Epidermal melanocyte (primary cell): ENCODE measurements at regions not wholly inside any gene's neighbourhood (a gene's known extent, or its start where the extent isn't known, plus 50 kb on each side); places are given as distances from the start of the nearest gene placed in this dataset.

Experiments
- DNase-seq: peaks from one replicate; pipeline ENCODE4 v3.0.0; 2011; ENCODE audit warnings: low spot score; ENCODE audit not compliant: insufficient read length

DNA sequence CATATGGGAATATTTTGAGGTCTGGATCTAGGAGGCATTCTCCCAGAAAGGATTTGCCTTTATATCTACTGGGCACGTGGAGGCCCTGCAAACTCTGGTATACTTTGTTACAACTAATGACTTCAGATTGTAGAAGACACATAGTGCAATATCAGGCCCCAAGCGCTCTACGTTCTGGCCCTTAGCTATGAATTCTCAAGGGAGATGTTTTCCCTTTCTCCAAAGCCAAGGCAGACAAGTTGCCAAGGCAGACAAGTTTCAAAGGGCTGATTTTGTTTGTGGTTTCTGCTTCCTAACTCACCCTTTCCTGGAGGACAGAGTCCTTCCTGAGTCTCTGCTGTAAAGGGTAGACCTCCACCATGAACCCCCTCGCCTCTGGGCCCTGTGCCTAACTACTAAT lies 99.4 kb upstream of the CTTNBP2 start:
- DNase-seq: no peak

DNA sequence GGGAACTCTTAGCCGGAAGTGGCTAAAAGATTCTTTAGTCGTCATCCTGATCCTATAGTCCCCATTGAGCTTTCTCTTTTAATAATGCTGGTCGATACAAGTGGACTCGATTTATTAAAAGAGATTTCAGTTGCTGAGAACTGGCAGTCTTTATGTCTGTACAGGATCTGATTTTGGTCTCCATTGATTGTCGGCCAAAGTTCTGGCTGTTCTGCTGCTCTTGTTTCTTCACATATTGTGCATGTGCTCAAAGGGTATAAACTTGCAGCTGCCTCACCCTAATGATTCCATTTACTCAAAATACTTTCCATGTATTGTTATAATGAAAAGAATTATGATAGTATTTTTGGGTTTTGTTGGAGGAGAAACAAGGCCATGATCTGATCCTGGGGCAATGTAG lies 100.7 kb upstream of the CTTNBP2 start:
- DNase-seq: no peak

DNA sequence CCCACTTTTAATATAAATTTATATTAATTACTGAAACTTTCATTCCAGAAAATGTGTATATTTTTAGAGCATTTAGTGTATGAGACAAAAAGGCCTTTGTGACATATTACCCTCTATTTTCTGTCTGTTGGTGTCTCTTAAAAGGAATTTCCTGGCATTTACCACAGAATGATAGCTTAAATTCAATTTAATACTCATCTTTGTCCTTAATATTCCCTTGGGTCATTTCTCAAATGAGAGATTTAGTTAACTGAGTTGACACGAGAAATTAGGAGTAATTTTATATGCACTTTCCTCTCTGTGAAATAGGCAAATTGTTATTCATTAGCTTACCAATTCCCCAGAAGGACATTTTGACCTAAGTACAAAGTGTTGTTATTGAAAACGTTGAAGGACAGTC lies 101.7 kb upstream of the CTTNBP2 start:
- no peak for DNase-seq

DNA sequence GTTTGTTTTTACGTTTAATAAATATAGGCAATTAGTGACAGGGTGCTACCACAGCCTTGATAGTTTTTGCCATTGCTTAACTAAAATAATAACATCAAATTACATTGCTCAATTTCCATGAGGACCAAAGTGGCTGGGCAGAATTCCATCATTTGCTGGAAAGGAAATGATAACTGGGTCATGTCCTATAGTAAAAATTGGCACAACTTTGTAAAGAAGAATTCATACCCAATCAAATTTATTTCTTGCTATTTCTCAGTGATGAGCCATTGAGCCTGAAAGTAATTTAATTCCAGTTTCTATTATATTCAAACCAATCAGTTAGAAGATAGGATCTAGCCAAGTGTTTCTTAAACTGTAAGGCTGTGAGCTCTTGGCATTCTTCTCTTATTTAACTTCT lies 102.2 kb upstream of the CTTNBP2 start:
- no peak for DNase-seq

DNA sequence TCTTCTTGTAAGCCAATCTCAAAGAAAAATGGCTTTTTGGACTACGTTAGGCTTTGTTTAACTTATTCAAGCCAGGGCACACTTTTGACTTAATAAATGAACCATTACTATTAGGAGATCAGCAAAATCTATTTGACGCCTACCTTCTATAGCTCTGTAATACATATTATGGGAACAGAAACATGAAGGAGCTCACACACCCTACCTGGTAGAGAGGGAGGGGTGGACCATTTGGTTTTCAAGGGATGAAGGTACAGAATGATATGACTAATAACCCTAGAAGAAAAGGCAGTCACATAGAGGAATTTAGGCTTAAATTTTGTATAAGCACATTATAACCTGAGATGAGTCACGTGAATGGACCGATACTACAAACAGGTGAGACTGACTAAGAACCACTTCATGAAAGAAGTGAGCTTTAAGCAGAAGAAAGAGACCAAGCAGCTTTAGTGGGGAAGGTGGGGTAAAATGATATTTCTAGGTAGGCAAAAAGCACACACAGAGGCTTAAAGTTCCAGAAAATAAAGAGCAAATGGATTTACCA lies 106.8 kb upstream of the CTTNBP2 start:
- no peak for DNase-seq

DNA sequence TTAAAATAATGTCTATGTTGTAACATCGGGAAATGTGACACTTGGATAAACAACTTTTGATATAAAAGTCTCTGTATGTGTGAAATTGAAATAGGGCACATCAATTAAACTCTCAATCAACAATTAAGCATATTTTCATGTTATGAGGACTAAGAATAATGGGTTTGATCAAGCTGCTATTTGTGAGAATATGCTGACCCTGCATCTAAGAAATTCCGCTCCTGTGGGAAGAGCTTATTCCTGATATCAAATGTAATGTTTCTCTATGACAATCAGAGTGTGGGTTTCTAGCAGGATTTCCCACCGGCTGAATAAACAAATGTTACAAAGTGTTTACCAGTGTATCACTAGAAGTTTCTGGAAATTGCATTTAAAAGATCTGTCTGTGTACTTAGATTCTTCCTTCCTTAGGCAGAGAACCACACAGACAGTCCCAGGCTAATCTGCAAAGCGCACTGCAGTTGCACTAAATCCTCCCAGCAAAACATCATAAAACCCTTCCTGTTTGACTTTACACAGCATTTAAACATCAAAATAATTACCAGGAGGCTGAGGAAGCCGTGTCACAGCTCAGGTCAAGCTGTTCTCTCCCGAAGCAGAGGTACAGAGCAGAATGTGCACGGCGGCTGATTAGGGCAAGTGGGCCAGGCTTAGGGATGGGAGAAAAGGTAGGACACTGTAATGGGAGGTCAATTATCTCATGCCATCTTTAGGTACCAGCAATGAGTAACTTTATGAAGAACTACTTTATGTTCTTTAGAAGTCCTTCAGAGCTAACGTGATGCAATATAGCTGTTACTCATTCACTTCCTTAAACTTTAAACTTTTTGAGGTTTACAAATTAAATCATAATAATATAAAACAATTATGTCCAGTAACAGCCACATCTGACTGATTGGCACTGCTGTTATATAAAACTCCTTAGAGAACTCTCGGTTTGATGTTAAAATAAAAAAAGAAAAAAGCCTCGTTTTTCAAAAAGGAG lies 109.1 kb upstream of the CTTNBP2 start:
- DNase-seq: no peak

DNA sequence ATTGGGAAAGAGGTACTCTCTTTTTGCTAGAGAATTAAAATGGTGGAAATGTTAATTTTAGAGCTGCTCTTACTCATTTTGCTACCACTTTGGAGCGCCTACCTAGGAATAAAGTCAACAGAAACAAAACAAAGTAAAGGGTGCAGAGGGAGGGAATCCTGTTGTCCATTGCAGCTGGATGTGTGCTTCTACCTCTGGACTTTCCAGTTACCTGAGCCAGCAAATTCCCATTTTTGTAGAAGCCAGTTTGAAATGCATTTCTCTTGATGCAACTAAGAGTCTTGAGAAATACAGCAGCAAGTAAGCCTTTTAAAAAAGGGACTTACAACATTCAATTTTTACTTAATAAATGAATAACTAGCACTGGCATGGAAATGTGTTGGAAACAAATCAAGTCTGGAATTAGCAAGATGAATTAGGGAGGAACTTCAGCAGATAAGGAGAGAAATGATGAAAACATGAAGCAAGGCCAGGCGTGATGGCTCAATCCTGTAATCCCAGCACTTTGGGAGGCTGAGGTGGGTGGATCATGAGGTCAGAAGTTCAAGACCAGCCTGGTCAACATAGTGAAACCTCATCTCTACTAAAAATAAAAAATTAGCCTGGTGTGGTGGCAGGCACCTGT lies 113.5 kb upstream of the CTTNBP2 start:
- no peak for DNase-seq

DNA sequence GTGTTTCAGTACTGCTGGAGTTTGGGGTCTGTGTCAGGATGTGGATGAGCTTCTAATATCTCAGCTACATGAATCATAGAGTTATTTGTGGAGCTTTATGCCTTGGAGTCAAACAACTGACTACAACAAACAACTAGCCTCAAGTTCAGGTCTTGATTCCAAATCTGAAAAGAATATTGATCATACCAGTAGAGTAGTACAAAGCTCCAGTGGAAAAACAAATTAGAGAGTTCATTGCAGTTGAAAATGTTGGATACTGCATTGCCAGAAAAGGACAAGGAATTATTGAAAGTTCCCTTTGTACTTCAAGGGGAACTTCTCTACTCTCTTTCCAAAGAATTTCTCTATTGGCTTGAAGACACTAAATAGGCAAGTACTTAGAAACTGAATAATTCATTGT lies 117.6 kb upstream of the CTTNBP2 start:
- no peak for DNase-seq

DNA sequence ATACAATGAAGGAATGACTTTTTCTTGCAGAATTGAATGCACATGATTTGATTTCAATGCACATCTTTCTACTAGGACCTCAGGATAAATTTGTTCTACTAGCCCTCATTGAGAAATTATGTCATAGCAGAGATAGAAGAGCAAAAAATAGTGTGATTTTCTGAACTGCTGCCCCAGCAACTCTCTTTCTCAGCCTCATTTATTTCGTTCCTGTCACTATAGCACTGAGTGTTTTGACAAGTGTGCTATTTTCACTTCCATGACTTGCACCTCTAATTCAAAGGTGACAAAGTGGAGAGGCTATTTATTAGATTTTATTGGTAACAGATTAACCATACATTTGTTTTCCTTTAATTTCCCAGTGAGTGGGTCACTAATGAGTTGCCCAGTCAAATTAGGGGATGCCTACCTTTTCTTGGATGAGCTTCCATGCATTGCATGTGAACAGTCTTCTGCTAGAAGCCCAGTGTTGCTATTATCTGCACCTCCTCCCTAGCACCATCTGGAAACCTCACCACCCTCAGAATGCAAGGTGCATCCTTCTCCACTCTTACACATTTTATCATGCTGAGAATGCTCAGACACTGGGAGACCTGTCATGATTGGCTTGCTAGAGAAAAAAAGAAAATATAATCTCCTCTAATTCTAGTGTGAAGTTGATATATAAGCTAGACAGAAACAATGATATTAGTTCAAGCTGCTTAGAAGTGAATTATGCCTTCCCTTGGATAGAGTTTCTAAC lies 119.6 kb upstream of the CTTNBP2 start:
- no peak for DNase-seq

DNA sequence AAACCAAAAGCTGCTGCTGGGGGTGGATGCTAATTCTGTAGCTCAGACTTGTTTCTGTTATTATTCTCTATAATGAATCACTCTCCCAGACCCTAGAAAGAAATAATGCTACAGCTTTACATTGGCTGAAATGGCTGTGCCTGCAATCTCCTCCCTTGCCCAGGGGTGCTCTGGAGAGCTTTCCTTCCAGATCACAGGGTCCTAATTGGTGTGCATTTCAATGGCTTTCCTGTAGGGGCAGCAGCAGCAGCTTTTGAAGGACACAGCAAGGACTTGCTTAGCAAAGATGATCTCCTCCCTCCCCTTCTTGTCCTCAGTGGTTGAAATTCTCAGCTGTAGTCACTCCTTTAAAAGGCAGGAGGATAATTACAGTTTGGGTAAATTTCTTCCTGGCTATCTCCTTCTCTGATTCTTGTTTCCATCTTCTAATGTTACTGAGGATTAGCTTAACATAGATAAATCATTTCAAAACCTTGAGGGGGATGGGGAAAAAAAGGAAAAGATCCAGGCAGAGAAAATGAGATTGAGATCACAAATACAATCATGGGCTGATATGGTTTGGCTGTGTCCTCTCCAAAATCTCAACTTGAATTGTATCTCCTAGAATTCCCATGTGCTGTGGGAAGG lies 120.2 kb upstream of the CTTNBP2 start:
- peak; percentile 26 for DNase-seq

DNA sequence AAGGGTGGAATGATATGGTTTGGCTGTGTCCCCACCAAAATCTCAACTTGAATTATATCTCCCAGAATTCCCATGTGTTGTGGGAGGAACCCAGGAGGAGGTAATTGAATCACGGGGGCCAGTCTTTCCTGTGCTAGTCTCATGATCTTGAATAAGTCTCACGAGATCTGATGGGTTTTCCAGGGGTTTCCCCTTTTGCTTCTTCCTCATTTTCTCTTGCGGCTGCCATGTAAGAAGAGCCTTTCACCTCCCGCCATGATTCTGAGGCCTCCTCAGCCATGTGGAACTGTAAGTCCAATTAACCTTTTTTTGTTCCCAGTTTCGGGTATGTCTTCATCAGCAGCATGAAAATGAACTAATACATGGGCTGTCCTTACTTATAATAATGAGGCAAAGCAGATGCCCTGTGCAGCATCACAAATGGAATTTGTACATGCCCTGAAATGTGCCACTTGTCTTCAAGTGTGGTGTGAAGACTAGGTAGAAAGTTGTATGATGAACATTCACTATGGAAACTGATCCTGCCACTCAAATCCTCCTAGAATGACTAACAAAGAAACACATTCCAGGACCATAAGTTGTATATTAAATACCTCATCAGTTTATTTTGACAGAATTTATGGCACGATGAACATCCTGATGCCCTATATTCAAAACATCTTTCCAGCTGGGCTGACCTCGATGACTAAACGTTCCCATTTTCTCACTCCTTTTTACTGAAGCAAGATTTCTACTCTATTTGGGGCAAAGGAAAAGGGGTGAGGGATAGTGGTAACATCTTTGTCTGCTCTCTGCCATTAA lies 122.8 kb upstream of the CTTNBP2 start:
- no peak for DNase-seq

DNA sequence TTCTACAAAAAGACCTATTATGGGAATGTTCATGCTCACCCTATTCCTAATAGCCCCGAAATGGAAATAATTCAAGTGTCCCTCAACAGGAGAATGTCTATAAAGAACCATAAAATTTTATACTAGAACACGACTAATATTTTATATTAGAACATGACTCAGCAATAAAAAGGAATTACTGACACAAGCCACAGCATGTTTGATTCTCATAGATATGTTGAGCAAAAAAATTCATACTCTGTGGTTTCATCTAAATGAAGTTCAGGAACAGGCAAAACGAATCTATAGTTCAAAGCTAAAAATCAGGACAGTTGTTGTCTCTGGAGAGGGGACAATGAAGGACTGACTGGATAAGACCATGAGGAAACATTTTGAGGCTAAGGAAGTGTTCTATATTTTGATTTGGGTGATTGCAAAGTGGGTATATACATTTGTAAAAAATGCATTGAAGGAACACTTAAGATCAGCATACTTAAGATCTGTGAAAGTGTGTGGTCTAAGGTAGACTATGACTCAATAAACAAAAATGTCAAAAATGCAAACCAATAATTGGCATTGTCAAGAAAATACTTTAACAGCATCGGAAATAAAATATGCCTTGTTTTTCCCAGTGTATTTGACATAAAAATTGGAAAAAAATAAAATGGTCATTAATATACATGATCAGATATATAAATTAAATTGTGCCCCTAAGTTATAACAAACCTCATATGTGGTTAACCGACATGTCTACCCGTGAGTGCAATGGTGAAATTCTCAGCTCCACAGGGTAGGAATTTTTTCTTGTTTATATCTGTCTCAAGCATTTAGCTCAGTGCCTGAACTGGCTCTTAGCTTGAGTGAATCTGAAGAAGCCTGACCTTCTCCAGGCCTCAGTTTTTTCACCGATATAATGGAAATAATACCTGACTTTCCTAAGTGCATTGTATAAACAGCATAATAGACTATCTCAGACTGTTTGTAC lies 124.9 kb upstream of the CTTNBP2 start:
- no peak for DNase-seq

DNA sequence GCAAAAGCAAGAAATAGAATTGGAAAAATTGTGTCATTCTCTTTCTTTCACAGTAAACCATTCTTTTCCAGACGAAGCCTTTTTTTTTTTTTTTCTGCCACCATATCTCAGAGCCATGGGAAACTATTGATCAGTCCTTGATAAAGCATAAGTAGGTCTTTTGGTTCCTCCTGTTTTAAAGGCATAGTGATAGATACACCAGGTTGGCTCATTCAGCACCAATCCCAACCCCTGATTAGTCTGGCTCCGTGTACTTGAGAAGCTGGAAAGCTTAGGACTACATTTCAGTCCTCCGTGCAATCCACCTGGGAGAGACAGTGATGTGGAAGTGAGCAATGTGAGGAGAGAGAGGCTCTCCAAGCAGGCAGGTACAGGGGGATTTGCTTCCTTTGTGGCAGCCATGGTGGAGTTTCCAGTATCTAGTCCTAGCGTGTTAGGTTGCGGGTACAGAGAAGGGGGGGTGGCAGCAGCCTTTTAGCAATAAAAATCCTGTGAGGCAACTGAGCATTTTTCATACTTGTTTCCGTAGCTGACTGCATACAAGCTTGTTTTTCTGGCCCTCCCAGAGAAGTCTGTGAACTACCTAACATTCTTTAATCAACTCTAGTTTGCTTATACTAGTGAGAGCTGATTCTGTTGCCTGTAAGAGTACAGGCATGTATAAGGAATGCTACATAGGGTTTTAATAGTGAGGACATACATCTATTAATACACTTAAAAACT lies 127.4 kb upstream of the CTTNBP2 start:
- no peak for DNase-seq

DNA sequence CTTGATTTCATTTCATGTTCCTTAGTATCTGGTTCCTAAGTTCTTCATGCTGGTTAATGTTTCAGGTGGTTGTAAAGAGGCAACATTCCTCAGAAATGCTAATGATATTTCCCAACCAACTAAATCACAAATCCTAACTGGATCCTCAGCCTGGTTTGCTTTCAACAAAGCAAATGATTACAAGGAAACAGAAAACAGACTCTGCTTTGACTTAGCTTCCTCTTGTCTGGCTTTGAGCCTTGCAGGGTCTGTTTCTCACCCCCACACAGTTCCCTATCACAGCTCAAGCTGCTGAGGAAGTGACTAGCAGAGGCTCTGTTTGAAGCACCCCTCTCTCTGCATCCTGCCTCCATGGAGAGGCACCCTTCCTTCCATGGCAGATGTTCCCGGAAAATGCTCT lies 130.2 kb upstream of the CTTNBP2 start:
- no peak for DNase-seq

DNA sequence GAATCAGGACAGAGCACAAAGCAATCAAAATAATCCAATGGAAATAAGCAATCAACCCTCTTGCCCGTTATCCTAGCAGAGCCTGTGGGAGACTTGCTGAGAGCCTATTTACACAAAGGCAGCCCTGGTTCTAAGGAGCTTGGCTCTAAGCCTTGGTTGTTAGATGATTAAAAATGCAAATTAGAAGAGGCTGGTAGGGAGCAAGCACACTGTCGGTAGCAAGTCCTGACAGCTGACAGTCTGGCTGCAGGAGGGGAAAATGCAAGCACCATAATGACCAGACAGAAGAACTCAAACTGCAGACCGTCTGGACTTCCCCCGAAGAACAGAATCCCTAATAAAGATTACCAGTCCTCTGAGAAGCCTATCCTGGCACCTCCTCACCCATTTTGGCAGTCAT lies 131.8 kb upstream of the CTTNBP2 start:
- DNase-seq: no peak

DNA sequence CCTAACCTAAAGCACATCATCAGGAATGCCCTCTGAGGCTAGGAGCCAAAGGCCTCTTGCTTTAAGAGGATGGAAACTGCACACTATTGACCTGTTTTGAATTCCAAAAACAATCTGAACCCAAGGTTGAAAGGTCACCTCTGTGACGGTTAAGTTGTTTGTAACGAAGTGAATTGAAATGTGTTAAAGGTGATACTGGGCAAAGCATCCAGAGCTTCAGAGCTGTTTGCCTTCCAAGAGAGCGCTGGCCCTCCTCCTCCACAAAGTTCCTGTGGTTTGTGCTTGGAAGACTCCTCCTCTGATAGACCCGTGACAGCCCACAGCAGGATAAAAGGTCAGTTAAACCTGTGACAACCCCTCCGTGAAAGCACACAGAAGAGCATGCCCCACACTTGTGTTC lies 133.7 kb upstream of the CTTNBP2 start:
- DNase-seq: no peak

DNA sequence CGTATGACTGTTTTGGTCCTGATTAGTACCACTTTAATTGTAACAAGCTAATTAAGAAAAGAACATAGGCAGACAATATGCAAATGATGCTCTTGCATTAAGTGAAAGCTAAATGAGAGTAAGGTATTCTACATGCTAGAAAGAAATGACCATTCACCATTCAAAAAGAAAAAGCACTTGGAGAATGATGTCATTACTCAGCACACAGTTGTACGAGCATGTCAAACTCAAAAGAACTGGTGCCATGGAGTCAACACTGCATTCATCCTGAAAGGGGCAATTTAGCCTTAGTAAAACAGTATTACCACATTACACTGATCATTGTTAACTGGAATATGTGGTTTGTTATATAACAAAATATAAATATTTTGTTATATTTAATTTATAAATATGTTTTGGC lies 136.2 kb upstream of the CTTNBP2 start:
- DNase-seq: no peak

DNA sequence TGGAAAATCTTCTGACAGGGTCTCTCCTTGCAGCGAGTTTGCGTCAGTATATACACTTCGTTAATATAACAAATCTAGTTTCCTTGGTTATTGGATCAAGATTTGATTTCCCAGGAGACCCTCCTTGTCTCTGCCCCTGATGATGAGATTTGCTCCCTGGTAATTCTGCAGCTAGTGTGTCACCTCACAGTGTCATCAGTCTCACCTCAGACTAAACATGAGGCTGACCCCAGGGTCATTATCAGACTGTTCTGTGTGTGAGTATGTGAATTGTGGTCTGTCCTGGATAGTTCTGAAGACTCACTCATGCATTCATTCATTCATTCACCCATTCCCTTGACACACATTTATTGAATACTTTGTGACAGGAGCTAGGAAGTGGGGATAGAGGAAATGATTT lies 138.4 kb upstream of the CTTNBP2 start:
- no peak for DNase-seq
